ENCODE measurements at regions not wholly inside any gene's neighbourhood (a gene's known extent, or its start where the extent isn't known, plus 50 kb on each side); places are given as distances from the start of the nearest gene placed in this dataset.
"Not testable (repeated sequence)": the region's sequence is repeated elsewhere in the genome, so short reads cannot be mapped to it uniquely, and the experiment has no call there.

DNA sequence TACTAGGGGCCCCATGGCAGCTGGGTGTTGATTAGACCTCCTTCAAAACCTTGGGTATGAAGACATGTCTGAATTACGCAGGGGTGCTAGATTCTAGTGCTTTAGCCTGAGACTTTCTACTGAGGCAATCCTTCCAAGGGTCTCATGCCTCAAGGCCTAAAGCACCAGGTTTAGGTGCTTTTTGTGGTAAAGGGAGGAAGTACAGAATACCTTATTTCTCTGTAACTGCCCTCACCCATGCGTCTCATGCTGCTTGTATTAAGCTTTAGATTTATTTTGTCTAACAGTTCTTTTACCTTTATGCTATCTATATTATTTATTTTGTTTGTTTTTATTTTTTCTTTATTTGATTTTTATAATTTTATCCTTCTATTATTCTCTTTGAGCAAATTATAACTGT, 190.2 kb upstream of the GK2 start:
- Histone ChIP-seq H4K20me1 (ENCODE audit: insufficient read depth) (no peaks in the 10 kb centered on the region), H3K27ac (no peak overlapping the region), H3K9me3 (ENCODE audit: low read depth) (no peaks in the 10 kb centered on the region), H3K79me2 (ENCODE audit: insufficient read depth) (no peaks in the 10 kb centered on the region), H3K4me3 (no peak overlapping the region), H3K36me3 (ENCODE audit: low read depth) (no peaks in the 10 kb centered on the region), H3K4me1 (ENCODE audit: insufficient read depth) (no peaks in the 10 kb centered on the region), H3K9me2 (ENCODE audit: insufficient read depth) (no peaks in the 10 kb centered on the region), H3K4me2 (ENCODE audit: unreplicated experiment) (no peak overlapping the region), H2AFZ (no peak overlapping the region), H3K27me3 (replicated peaks; ENCODE audit: insufficient read depth) (no peaks in the 10 kb centered on the region), H3K9ac (no peak overlapping the region), H3F3A (ENCODE audit: insufficient read depth) (no peaks in the 10 kb centered on the region)
- no peak for DNase-seq
- in situ Hi-C loops (cut with MboI) = no loop called here
- TF ChIP-seq EZH2 (IDR thresholded peaks at IDR 0.05; ENCODE audit: insufficient read depth, poor library complexity, severe bottlenecking) = no peak
- TF ChIP-seq EZH2phosphoT487 (IDR thresholded peaks at IDR 0.05; ENCODE audit: insufficient read depth, low read depth) = no peak
- 79 to 84% methylated on average over 2 of the region's 2 CpGs for WGBS, 2 experiments (ENCODE audit: low coverage in 1 of 2, low lambda C conversion rate in 2 of 2, missing lambda C conversion rate in 2 of 2)

DNA sequence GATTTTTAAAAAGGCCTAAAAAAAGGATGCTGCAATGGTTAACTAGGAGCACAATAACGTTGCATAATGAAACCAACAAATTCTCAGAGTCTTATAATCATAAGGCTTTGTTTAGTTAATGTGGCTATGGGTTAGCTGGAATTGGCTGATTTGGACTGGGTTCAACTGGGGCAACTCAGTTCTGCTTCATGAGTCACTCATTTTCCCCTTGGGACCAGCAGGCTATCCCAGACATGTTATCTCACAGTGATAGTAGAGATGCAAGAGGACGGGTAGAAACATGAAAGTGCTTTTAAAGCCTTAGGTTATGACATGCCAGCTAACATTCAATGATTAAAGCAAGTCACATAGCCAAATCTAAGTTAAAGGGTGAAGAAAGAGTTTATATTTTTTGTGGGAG, 189.2 kb upstream of the GK2 start:
- peak; percentile 27 for DNase-seq
- Histone ChIP-seq H3F3A (ENCODE audit: insufficient read depth) (no peaks in the 10 kb centered on the region), H3K9me2 (ENCODE audit: insufficient read depth) (no peaks in the 10 kb centered on the region), H3K4me1 (ENCODE audit: insufficient read depth) (no peaks in the 10 kb centered on the region), H3K4me3 (no peak overlapping the region), H3K79me2 (ENCODE audit: insufficient read depth) (no peaks in the 10 kb centered on the region), H3K4me2 (ENCODE audit: unreplicated experiment) (no peak overlapping the region), H3K36me3 (ENCODE audit: low read depth) (no peaks in the 10 kb centered on the region), H2AFZ (no peak overlapping the region), H3K27me3 (replicated peaks; ENCODE audit: insufficient read depth) (no peaks in the 10 kb centered on the region), H3K9ac (no peak overlapping the region), H3K27ac (no peak overlapping the region), H3K9me3 (ENCODE audit: low read depth) (no peaks in the 10 kb centered on the region), H4K20me1 (ENCODE audit: insufficient read depth) (no peaks in the 10 kb centered on the region)
- WGBS, 2 experiments (ENCODE audit: low coverage in 1 of 2, low lambda C conversion rate in 2 of 2, missing lambda C conversion rate in 2 of 2) = 47 to 62% methylated on average over 2 of the region's 2 CpGs
- TF ChIP-seq EZH2 (IDR thresholded peaks at IDR 0.05; ENCODE audit: insufficient read depth, poor library complexity, severe bottlenecking) = no peak
- TF ChIP-seq EZH2phosphoT487 (IDR thresholded peaks at IDR 0.05; ENCODE audit: insufficient read depth, low read depth) = no peak
- in situ Hi-C loops (cut with MboI) = no loop called here

DNA sequence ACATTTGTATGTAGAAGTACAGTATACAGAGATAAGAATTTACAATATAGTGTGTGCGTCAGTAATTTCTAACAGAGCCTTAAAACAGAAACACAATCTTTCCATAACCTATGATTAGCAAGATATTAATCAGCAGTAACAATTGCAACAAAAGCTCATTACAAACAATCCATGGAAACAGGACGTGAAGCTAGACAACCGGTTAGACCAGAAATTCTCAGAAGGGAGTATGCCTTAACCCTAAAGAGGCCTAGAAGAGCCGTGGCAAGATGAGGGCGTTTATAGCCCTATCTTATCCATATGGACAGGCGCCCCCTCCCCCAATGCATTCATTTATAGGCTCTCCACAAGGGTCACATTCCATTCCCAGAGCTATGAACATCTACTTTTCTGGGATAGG, 184.2 kb upstream of the GK2 start:
- WGBS, 2 experiments (ENCODE audit: low coverage in 1 of 2, low lambda C conversion rate in 2 of 2, missing lambda C conversion rate in 2 of 2) = 52 to 53% methylated on average over 6 of the region's 6 CpGs
- in situ Hi-C loops (cut with MboI); DNase-seq: not testable (repeated sequence)

DNA sequence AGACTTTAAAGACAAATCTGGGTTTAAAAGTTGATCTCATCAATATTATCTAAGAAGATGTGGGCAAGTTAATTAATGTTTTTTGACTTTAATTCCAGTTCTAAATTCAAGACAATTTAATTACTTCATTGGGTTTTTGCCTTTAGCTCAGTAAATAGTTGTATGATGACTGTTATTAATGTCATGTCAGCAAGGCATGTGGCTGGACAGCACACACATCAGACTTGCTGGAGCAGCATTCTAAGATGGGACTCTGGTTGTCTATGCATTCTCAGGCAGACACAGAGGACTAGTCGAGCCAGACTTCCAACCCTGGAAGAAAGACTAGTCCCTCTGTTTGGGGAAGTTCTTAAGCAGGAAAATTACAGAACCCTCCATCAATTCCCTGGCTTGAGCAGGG, 180.7 kb upstream of the GK2 start:
- Histone ChIP-seq H3K79me2 (ENCODE audit: insufficient read depth) (no peaks in the 10 kb centered on the region), H3K27ac (no peak overlapping the region), H3K27me3 (replicated peaks; ENCODE audit: insufficient read depth) (no peaks in the 10 kb centered on the region), H2AFZ (no peak overlapping the region), H3K9ac (no peak overlapping the region), H3K4me1 (ENCODE audit: insufficient read depth) (no peaks in the 10 kb centered on the region), H3K9me3 (ENCODE audit: low read depth) (no peaks in the 10 kb centered on the region), H3K36me3 (ENCODE audit: low read depth) (no peaks in the 10 kb centered on the region), H3K4me2 (ENCODE audit: unreplicated experiment) (no peak overlapping the region), H3F3A (ENCODE audit: insufficient read depth) (no peaks in the 10 kb centered on the region), H3K4me3 (no peak overlapping the region), H3K9me2 (ENCODE audit: insufficient read depth) (no peaks in the 10 kb centered on the region), H4K20me1 (ENCODE audit: insufficient read depth) (no peaks in the 10 kb centered on the region)
- in situ Hi-C loops (cut with MboI) = no loop called here
- peak; percentile 38 for DNase-seq
- WGBS, 2 experiments (ENCODE audit: low coverage in 1 of 2, low lambda C conversion rate in 2 of 2, missing lambda C conversion rate in 2 of 2) = 21 to 56% methylated on average over 1 of the region's 1 CpG
- TF ChIP-seq EZH2 (IDR thresholded peaks at IDR 0.05; ENCODE audit: insufficient read depth, poor library complexity, severe bottlenecking) = no peak
- no peak for TF ChIP-seq EZH2phosphoT487 (IDR thresholded peaks at IDR 0.05; ENCODE audit: insufficient read depth, low read depth)

More for the DNA sequence above, 184.2 kb upstream of the GK2 start:
- not testable (repeated sequence) for H3K9me2 ChIP-seq (ENCODE audit: insufficient read depth); H3K79me2 ChIP-seq (ENCODE audit: insufficient read depth); H3K4me3 ChIP-seq; H2AFZ ChIP-seq; H3K9me3 ChIP-seq (ENCODE audit: low read depth); H3K27ac ChIP-seq; H3K27me3 ChIP-seq (replicated peaks; ENCODE audit: insufficient read depth); H4K20me1 ChIP-seq (ENCODE audit: insufficient read depth); H3K4me1 ChIP-seq (ENCODE audit: insufficient read depth); H3K36me3 ChIP-seq (ENCODE audit: low read depth); H3F3A ChIP-seq (ENCODE audit: insufficient read depth); H3K9ac ChIP-seq; H3K4me2 ChIP-seq (ENCODE audit: unreplicated experiment)

DNA sequence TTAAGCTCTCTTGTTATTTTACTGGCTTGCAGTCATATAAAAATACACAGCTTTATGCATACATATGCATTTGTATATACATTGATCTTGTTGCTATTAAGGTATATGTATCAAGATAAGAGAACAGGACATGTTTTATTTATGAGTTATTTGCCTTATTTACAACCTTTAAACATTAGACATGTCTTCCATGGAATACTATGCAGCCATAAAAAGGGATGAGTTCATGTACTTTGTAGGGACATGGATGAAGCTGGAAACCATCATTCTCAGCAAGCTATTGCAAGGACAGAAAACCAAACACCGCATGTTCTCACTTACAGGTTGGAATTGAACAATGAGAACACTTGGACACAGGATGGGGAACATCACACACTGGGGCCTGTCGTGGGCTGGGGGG, 179.2 kb upstream of the GK2 start:
- H3K4me2 ChIP-seq (ENCODE audit: unreplicated experiment); H3K9me3 ChIP-seq (ENCODE audit: low read depth); H4K20me1 ChIP-seq (ENCODE audit: insufficient read depth); DNase-seq; H3K27ac ChIP-seq; H3K4me1 ChIP-seq (ENCODE audit: insufficient read depth); H3K36me3 ChIP-seq (ENCODE audit: low read depth); in situ Hi-C loops (cut with MboI); H3K79me2 ChIP-seq (ENCODE audit: insufficient read depth); H3K9me2 ChIP-seq (ENCODE audit: insufficient read depth); H3F3A ChIP-seq (ENCODE audit: insufficient read depth); H3K9ac ChIP-seq; H3K4me3 ChIP-seq; H3K27me3 ChIP-seq (replicated peaks; ENCODE audit: insufficient read depth); H2AFZ ChIP-seq: not testable (repeated sequence)
- 59 to 77% methylated on average over 2 of the region's 2 CpGs for WGBS, 2 experiments (ENCODE audit: low coverage in 1 of 2, low lambda C conversion rate in 2 of 2, missing lambda C conversion rate in 2 of 2)
